Smooth muscle cell of the brain vasculature (primary cell): ENCODE measurements at regions not wholly inside any gene's neighbourhood (a gene's known extent, or its start where the extent isn't known, plus 50 kb on each side); places are given as distances from the start of the nearest gene placed in this dataset.
"Not testable (repeated sequence)": the region's sequence is repeated elsewhere in the genome, so short reads cannot be mapped to it uniquely, and the experiment has no call there.

Source experiments
- DNase-seq: peaks from one replicate; pipeline ENCODE4 v3.0.0-alpha.2; 2012; ENCODE audit warnings: low read depth, low spot score

DNA sequence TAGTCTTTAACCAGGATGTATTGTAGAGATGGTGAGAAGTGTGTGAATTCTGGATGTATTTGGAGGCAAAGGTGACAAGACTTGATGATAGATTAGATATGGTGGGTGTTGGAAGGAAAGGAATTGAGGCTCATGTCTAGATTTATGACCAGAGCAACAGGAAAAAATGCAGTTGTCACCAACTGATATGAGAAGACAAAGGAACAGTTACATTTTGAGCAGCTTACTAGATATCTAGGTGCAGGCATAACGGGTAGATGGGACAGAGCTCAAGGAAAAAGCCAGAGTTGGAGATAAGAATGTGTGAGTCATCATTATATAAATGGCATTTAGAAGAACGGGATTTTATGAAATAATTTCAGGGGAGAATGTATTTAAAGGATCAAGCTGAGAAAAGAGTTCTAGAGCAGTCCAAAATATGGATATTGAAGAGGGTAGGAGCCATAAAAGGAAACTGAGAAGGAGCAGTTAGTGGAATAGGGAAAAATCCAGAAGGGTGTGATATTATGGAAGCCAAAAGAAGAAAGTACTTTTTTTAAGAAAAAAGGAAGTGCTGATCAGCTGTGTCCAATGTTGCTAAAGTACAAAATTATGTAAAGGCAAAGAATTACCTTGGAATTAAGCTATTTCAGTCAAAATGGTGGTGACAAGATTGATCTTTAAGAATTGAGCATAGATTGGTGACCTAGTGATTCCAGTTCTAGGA is 262.5 kb downstream of the CGGBP1 start:
- DNase-seq: no peak

DNA sequence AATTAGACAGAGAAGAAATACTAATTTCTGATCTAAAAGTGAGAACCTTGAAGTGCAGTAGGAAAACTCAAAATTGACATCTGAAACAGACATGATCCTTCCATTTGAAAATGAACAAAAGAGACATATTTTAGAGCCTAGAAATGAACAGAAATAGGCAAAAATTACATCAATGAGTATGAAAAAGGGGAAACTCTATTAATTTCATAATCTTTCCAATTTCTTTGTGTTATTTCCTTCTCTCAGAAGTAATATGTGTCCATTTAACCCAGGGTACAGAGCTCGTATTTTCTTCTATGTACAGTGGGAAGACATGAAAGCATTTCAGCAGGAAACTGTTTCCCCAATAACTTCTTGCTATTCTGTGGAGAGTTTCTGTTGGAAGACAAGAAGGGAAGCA is 263.1 kb downstream of the CGGBP1 start:
- DNase-seq: no peak

DNA sequence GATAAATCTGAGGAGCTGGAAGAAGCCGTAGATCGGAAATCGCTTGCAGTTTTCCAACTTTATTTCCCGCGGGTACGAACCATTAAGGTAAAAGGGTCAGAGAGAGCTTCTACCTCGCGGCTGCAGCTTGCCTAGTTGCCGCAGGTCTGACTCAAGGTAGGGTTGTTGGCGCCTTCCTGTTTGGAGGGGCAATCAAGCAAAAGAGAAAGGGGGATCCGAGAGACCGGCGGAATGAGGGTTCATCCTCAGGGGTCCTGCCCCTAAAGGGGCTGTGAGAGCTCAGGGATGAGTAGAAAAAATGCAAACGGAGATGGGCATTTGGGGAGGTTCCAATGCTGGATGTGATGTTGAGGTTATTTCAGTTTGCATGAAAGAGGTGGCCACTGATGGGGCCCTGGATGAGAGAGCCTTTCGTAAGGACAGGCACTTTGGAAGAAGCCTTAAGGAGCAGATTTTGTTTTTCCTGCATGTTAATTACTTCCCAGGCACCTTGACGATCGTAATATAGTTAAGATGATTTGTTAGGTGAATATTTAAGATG is 265.4 kb downstream of the CGGBP1 start:
- no peak for DNase-seq

DNA sequence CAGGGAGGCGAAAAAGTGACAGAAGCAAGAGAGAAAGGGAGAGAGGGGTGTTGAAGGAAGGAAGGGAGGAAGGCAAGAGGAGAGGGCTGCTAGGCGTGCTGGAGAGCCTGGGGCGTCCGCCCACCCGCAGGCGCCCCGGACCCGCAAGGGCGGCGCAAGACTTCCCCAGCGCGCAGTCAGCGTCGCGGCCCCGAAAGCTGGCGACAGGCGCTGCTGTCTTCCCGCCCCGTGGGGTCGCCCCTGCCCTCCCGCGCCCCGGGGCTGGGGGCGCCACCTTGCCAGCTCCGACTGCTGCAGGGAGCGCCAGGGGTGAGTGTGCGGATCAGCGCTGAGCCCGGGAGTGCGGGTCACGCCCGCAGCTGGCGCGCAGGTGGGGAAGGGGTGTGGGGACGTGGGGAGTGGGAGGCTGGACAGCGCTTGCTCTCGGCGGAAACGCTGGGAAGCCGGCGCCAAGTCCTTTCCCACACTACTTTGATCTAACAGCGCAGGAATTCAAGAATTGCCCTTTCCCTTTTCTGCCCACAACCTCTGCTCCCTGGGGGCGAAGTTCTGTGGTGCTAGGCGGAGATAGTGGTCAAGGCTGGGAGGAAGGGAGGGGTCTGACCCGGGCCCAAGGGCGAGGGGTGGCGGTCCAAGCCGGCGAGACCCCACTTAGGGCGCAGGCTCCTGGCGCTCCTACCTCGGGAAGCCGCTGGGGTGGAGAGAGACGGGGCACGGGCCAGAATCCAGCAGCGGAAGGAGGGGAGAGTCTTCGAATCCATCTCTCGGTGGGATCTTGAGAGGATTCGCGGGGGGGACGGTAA is 266.1 kb downstream of the CGGBP1 start, which contains the start of gene HTR1F:
TSS of gene HTR1F (plus strand) at position 173 of the 803 bp plus-strand sequence.
- no peak for DNase-seq

DNA sequence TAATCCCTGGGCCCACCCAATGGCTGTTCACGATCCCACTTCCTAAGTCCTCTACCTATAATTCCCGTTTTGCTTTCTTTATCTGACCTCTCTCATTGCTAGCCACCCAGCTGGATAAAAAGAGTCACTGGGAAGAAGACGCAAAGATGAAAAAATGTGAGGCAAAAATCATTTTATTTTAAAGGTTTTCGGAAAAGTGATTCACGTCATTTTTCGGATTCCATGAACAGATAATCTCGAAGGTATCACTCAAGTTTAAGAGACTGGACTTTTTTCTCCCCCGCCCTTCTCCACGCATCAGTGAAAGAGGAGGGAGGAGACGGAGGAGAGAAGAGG is 266.6 kb downstream of the CGGBP1 start:
- no peak for DNase-seq

DNA sequence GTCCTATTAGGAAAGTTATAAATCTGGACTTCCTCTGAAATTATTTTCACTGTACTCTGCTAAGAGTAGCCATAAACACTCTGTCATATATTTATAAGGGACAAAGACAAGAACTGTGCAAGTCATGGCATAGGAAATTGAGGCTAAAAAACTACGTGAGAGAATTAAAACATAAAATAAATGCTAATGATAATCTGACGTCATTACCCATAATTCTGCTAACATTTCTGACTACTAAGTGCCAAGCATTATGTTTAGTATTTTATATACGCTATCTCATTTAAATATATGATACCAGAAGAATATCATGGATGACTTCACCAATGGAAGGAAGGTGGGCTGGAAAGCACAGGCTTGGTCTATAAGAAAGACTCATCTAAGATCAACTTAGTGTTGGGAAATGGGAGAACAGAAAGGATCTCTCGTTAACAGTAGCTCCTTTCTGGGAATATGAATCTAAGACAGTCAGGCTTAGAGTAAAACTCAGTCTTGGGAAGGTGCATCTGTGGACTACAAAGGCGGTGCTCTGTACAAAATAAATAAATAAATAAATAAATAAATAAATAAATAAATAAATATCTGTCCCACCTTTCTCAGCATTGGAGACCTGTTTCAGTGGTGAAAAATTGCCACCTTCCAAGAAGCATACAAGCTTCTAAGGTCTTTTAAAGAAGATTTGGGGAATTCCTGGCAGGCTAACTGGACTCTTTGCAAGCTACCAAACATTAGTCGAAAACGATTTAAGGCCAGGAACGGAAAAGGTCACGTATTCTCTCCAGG is 267.4 kb downstream of the CGGBP1 start:
- no peak for DNase-seq

DNA sequence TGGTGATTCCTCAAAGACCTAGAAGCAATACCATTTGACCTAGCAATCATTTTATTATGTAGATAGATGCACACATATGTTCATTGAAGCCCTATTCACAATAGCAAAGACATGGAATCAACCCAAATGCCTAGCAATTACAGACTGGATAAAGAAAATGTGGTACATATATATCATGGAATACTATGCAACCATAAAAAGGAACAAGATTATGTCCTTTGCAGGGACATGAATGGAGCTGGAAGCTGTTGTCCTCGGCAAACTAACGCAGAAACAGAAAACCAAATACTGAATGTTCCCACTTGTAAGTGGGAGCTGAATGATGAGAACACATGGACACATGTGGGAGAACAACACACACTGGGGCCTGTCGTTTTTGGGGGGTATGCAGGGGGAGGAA is 269.8 kb downstream of the CGGBP1 start:
- not testable (repeated sequence) for DNase-seq

DNA sequence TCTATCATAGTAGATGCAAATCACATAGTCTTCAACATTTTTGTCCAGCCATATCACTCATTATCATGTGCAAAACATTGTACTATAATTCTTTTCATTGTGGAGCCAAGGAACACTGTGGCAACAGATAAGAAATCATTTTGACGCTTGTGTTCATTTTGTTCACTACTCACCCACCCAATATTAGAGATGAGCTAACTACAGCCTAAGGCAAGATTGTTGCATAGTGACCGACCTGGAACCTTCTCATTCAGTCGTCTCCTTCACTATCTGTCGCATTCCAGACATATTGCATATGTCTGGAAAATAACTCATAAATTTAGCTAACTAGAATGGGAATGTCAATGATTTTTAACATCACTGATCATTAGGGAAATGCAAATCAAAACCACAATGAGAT is 270.3 kb downstream of the CGGBP1 start:
- DNase-seq: no peak

DNA sequence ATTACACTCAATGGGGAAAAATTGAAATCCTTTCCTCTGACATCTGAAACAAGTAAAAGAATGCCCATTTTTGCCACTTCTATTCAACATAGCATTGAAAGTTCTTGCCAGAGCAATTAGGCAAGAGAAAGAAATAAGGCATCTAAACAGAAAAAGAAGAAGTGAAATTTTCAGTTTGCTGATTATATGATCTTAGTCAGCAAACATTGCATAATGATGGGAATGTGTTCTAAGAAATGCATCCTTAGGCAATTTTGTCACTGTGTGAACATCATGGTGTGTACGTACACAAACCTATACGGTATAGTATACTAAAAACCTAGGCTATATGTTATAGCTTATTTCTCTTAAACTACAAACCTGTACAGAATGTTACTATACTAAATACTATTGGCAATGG is 278.0 kb downstream of the CGGBP1 start:
- no peak for DNase-seq

DNA sequence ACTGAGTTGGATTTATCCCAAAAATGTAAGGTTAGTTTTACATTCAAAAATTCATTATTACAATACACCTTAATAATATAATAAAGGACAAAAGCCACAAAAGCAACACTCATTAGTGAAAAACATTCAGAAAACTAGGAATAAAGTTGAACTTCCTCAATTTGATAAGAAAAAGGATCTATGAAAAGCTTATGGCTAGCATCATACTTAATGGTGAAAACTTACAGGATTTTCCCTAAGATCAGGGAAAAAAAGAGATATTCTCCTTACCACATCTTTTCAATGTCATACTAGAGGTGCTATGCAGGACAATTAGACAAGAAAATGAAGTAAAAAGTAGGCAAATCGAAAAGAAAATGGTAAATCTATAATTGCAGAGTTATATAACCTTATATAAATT is 279.9 kb downstream of the CGGBP1 start:
- DNase-seq: no peak

DNA sequence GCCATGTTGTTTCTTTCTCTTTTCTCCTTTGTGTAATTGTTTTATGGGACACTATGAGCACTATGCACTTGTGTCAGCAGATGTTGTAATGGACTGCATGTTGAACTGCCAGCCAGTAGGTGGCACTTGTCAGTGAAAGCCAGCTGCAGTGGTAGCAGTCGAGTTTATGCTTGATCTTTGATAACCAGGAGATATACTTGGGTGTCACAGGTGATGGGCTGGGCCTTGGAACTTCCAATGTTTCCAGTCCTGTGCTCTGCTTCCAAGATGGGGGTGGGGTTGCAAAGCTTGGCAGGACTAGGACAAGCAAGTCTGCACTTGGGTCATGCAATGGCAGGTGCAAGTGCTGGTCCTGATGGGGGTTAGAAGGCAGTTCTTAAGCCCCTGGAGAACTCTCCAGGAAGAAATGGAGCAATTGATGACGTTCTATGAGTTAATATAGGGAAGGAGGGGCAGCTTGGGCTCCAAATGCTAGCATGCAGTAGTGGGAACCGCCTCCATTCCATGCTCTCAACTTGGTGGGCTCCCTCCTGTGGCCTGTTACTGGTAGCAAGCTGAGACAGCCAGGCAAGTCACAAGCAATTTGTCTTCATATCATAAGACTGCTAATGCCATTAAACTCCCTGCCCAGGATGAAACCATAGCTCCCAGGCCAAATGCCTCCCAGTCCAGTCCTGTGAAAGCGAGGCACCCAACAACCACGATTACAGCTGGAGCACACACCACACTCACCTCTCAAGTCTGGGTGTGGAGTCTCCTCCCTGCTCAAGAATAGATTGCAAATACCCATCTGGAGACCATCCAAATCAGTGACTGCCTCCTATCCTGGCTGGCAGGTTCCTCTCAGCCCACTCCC is 287.2 kb downstream of the CGGBP1 start:
- no peak for DNase-seq

DNA sequence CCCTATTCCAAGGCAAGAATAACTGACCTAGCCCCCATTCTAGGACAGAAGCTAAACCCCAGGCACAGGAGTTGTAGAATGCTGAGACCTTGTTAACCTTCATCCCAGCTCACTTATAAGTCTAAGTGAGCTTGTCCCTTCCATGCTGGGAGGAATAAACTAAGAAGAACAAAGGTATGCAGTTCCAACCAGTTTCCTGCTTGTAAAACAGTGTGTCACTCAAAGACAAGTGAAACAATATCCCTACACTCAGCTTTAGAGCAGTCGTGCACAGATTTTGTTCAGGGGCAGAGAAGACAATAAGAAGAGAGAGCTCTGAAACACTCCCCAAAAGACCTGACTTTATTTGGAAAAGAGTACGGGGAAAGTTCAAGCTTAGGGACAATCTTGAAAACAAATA is 292.1 kb downstream of the CGGBP1 start:
- DNase-seq: no peak

DNA sequence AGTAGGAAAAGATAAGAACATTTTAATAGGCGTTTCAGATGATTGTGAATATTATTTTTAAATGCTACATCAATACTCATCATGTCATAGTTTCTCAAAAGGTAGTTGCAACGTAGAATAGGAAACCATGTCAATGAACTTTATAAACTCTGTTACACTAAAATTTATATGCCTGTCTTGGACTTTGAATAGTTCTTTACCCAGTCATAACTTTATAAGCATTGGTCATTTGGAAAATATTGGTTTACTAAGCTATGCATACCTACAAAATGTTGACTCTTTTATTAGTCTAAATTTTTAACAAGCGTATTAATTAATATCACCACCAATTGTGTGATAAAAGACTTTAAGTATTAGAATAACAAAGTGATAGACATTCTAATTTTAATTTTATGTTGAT is 293.5 kb downstream of the CGGBP1 start:
- no peak for DNase-seq

DNA sequence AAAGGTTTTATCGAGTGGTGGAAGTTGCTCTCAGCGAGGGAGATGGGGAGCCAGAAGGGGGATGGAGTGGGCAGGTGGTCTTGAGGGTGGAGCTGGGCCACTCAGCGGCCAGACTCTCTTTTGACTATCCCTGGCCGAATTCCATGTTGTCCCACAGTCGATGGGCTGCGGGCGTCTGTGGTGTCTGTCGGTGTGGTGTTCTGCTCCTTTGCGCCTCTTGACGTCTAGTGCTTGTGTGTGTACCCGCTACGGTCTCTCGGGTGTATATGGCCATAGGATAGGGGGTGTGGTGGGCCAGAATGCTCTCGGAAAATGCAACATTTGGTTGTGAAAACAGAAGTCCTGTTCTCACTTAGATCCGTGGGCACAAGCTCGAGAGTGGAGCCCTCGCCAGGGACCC is 297.0 kb downstream of the CGGBP1 start:
- DNase-seq: no peak

DNA sequence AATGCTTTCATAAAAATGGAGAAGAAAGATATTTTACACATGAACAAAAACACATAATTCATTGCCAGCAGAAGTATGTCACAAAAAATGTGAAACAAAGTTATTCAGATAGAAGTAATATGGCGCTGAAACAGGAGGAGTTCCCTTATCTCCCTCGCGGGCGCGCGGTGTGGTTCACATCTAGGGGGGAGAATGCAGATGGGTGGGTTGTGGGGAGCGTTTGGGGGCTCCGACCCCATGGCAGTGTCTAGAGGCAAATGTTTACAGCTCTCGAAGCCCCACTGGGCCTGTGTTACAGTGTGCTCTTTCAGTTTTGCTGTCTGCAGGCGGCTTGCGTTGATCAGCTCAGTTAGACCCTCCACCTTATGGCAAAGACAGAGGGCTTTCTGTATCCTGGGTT is 297.5 kb downstream of the CGGBP1 start:
- DNase-seq: no peak

DNA sequence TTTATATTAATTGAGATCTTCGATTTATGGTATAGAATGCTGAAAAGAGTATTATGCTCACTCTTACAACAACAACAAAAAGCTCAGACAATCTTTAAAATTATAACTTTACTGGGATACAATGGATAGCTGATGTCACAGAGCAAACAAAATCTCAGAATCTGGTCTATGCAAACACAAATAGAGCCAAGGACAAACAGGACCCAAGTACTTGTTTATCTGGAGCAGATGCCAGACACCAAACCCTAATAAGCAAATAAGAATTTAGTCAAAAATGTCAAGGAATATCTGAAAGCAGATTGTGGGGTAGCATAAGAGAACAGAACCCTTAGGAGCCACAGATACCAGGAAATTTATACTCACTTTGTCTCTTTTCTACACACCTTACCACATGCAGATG is 302.2 kb downstream of the CGGBP1 start:
- DNase-seq: no peak

DNA sequence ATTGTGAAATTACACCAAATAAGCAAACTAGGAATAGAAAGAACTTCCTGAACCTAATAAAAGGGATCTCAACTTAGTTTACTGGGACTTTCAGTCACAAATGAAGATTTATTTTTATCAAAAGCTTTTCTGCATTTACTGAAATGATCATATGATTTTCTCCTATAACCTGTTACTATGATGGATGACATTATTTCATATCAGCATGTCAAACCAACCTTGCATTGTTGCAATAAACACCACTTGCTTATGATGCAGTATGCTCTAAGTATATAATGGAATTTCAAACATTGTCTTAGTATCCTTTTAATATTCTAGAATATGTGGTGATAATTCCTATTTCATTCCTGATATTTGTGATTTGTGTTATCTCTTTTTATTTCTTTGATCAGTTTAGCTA is 303.0 kb downstream of the CGGBP1 start:
- DNase-seq: no peak

DNA sequence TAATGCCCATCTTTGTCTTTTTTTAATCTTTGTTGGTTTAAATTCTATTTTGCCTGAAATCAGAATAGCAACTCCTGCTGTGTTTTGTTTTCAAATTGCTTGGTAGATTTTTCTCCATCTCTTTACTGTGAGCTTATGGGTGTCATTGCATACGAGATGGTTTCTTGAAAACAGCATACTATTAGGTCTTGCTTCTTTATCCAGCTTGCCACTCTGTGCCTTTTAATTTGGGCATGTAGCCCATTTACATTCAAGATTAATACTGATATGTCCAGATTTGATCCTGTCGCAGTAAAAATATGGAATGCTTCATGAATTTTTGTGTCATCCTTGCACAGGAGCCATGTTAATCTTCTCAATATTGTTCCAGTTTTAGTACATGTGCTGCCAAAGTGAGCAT is 316.6 kb downstream of the CGGBP1 start:
- DNase-seq: no peak

DNA sequence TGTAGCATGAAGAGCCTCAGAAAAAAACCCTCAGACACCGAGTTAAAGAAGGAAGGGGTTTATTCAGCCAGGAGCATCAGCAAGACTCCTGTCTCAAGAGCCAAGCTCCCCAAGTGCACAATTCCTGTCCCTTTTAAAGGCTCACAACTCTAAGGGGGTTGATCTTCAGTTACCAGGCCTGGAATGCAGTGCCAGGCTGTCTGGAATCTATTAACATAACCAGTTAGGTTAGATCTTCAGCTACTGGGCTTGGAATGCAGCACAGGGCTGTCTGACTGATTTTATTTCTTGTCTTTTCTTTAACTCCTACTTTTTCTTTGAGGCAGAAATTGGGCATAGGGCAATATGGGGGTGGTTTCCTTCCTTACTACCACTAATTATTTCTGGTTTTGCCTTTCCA is 317.9 kb downstream of the CGGBP1 start:
- not testable (repeated sequence) for DNase-seq

DNA sequence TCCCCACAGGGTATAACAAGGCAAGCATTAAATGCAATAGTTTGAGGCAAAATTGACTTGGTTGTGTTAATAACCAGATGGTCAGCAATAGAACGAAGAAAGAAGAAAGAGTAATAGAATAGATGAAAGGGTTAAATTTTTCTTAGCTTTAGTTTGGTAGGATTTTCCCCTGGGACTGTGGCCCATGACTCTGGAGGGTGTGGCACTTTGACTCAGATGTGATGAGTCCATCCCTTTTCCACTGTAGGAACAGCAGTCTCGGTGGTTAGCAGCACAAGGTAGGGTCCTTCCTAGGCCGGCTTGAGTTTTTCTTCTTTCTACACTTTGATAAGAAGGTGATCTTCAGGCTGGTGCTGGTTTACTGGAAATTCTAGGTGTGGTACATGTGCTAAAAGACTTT is 321.0 kb downstream of the CGGBP1 start:
- DNase-seq: not testable (repeated sequence)

DNA sequence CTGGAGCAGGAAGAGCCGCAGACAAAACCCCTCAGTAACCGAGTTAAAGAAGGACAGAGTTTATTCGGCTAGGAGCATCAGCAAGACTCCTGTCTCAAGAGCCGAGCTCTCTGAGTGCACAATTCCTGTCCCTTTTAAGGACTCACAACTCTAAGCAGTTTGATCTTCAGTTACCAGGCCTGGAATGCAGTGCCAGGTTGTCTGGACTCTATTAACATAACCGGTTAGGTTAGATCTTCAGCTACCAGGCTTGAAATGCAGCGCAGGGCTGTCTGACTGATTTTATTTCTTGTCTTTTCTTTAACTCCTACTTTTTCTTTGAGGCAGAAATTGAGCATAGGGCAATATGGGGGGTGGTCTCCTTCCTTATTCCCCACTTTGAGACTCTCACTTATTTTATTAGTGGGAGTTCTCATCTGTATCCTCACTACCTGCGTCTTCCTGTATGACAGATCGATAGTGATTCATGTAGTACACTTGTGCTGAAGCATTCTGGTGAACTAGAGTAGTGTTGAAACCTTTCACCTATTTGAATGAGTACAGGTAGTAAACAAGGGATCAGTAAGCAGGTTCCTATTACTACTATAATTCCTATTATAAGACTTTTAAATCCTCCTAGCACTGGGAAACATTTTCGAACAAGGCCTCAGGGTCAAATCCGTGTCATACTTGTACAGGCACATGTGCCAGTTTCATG is 325.0 kb downstream of the CGGBP1 start:
- no peak for DNase-seq
